Tibial nerve (tissue), 3 donors: ENCODE measurements at regions not wholly inside any gene's neighbourhood (a gene's known extent, or its start where the extent isn't known, plus 50 kb on each side); places are given as distances from the start of the nearest gene placed in this dataset.

Experiments
- CTCF ChIP-seq, 5 experiments: fragments of 200-600 bp in 3 of 5; fragments of 450-650 bp in 2 of 5; sonication (generic) in 3 of 5; IDR thresholded peaks; one replicate each; pipeline ENCODE4 v1.5.1; 2016 to 2019; ENCODE audit warnings: antibody characterized with exemption in 5 of 5, mild to moderate bottlenecking in 3 of 5, moderate library complexity in 2 of 5
- POLR2A ChIP-seq, 2 donors: fragments of 450-650 bp; IDR thresholded peaks; one replicate each; pipeline ENCODE4 v1.6.1; 2017; ENCODE audit warnings: antibody characterized with exemption in 2 of 2, mild to moderate bottlenecking in 2 of 2, moderate library complexity in 2 of 2

- TF ChIP-seq CTCF (IDR thresholded peaks at IDR 0.05) (no peak), POLR2A (IDR thresholded peaks at IDR 0.05) (no peak)
These were observed 99.5 kb downstream of the CXXC4 start for GRCh38 chr4:104395168-104395614.
